ENCODE measurements at regions not wholly inside any gene's neighbourhood (a gene's known extent, or its start where the extent isn't known, plus 50 kb on each side); places are given as distances from the start of the nearest gene placed in this dataset.

DNA sequence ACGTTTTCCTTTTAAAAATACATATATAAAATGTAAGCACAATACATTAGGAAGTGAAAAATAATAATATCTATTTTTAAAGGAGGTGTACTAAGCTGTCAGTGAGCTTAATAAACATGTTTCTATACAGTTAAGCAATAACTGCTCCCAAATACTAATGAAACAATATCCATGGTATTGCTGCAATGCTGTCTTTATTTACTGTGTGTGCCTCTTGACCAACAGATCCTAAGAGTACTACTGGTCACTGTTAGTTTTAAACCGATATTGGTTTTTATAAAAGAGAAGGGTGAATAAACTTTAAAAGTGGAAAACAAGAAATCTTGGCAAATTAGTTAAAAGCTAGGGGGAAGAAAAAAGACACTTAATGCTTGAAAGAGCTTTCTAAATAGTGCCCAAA is 1029.0 kb downstream of the FSTL5 start:
- DNase-seq = no peak
- H3K27me3 ChIP-seq (ENCODE audit: control insufficient read depth, insufficient read depth, low read length) = no peaks in the 10 kb centered on the region
- H3K9me3 ChIP-seq (ENCODE audit: control insufficient read depth, low read depth, low read length) = peaks cover 18% of the 10 kb centered on the region
- H3K27ac ChIP-seq (ENCODE audit: low read length) = peak overlapping the region; percentile 68
- WGBS (ENCODE audit: insufficient coverage, low lambda C conversion rate) = 74% methylated on average over 2 of the region's 2 CpGs
- H3K4me3 ChIP-seq (ENCODE audit: low read length) = no peak overlapping the region
- H3K36me3 ChIP-seq (ENCODE audit: control insufficient read depth, insufficient read depth, low read length) = no peaks in the 10 kb centered on the region
- H3K4me1 ChIP-seq (ENCODE audit: control insufficient read depth, insufficient read depth, low read length) = peaks cover 9% of the 10 kb centered on the region

DNA sequence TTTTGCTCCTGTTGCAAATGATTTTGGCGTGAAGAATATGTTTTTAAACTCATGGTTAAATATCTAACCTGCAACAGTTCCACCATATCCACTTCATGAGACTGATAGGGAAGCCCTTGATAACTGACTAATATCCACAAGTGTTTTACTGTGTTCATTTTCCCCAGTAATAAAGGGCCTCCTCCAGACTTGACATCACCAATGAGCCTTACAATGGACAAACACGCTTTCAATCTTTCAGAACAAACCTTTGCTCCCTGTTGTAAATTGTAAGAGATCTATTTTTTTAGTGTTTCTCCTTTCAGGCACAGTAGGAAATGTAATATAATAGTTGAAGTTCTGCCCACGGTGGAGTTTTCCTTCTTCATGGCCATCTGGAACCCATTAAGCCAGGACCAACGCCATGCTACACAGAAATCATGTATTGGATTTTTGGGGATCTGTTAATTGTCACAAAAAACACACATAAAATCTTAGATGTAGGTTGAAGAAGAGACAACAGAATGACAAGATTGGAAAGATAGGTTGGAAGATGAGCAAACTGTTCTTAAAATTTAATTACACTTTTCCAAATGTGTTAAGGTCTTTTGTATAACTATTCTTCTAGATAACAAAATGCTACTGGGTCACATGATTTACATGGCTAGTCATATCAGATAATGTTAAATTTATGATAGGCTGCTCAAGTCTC is 1030.1 kb downstream of the FSTL5 start:
- H3K27ac ChIP-seq (ENCODE audit: low read length) = peak overlapping the region; percentile 68
- DNase-seq = peak; percentile 50 to 87
- H3K4me1 ChIP-seq (ENCODE audit: control insufficient read depth, insufficient read depth, low read length) = peaks cover 9% of the 10 kb centered on the region
- no CpG with 5 or more reads among the region's 4 CpGs for WGBS (ENCODE audit: insufficient coverage, low lambda C conversion rate)
- H3K4me3 ChIP-seq (ENCODE audit: low read length) = no peak overlapping the region
- no peaks in the 10 kb centered on the region for H3K36me3 ChIP-seq (ENCODE audit: control insufficient read depth, insufficient read depth, low read length)
- H3K27me3 ChIP-seq (ENCODE audit: control insufficient read depth, insufficient read depth, low read length) = no peaks in the 10 kb centered on the region
- peaks cover 10% of the 10 kb centered on the region for H3K9me3 ChIP-seq (ENCODE audit: control insufficient read depth, low read depth, low read length)

DNA sequence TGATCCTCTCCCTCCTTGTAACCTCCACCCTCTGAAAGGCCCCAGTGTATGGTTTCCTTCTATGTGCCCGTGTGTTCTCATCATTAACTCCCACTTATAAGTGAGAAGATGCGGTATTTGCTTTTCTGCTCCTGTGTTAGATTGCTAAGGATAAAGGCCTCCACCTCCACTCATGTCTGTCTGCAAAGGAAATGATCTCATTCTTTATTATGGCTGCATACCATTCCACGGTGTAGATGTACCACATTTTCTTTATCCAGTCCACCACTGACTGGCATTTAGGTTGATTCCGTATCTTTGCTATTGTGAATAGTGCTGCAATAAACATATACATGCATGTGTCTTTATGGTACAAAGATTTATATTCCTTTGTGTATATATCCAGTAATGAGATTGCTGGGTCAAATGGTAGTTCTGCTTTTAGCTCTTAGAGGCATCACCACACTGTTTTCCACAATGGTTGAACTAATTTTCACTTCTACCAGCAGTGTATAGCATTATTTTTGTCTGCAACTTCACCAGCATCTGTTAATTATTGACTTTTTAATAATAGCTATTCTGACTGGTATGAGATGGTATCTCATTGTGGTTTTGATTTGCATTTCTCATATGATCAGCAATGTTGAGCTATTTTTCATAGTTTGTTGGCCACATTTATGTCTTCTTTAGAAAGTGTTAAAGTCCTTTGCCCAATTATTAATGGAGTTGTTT is 1030.9 kb downstream of the FSTL5 start:
- peak in 1 of 2 donors; percentile 17 for DNase-seq
- Histone ChIP-seq H3K36me3 (ENCODE audit: control insufficient read depth, insufficient read depth, low read length) (no peaks in the 10 kb centered on the region), H3K4me3 (ENCODE audit: low read length) (no peak overlapping the region), H3K4me1 (ENCODE audit: control insufficient read depth, insufficient read depth, low read length) (peaks cover 9% of the 10 kb centered on the region), H3K27ac (ENCODE audit: low read length) (peak overlapping the region; percentile 8), H3K9me3 (ENCODE audit: control insufficient read depth, low read depth, low read length) (peaks cover 8% of the 10 kb centered on the region), H3K27me3 (ENCODE audit: control insufficient read depth, insufficient read depth, low read length) (no peaks in the 10 kb centered on the region)
- no CpG with 5 or more reads among the region's 4 CpGs for WGBS (ENCODE audit: insufficient coverage, low lambda C conversion rate)

DNA sequence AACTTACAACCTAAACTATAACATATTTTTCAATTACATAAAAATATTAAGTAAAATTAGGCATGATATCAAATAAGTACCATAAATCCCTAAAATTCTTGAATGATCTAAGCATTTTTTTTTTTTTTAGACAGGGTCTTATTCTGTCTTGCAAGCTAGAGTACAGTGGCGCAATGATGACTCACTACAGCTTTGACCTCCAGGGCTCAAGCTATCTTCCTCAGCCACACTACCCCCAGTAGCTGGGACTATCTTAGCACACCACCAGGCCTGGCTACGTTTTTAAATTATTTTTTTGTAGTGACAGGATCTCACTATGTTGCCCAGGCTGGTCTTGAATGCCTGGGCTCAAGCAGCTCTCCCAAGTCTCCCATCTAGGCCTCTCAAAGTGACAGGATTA is 1042.3 kb downstream of the FSTL5 start:
- H3K27ac ChIP-seq (ENCODE audit: low read length) = no peak overlapping the region
- H3K4me3 ChIP-seq (ENCODE audit: low read length) = no peak overlapping the region
- H3K9me3 ChIP-seq (ENCODE audit: control insufficient read depth, low read depth, low read length) = no peaks in the 10 kb centered on the region
- no peaks in the 10 kb centered on the region for H3K36me3 ChIP-seq (ENCODE audit: control insufficient read depth, insufficient read depth, low read length)
- no peaks in the 10 kb centered on the region for H3K4me1 ChIP-seq (ENCODE audit: control insufficient read depth, insufficient read depth, low read length)
- H3K27me3 ChIP-seq (ENCODE audit: control insufficient read depth, insufficient read depth, low read length) = no peaks in the 10 kb centered on the region
- WGBS (ENCODE audit: insufficient coverage, low lambda C conversion rate) = no CpG with 5 or more reads among the region's 2 CpGs
- no peak for DNase-seq

DNA sequence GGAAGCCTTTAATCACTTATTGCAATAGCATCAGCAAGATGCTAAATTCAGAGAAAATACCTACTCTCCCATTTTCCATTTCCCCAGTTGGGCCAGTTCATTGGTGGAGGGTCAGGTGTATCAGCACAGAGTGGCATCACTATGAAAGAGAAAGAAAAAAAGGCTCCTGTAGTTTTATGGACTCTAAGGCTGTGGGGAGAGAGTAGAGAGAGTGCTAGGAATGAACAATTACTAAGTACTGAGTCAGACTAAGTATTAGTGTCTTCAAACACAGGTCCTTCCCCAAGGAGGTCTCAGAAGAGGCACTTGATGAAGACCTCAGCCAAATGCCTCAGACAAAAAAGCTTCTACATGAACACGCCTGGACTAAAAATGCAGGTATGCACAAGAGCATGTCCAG is 1061.9 kb downstream of the FSTL5 start:
- H3K4me1 ChIP-seq (ENCODE audit: control insufficient read depth, insufficient read depth, low read length) = no peaks in the 10 kb centered on the region
- no peaks in the 10 kb centered on the region for H3K27me3 ChIP-seq (ENCODE audit: control insufficient read depth, insufficient read depth, low read length)
- DNase-seq = no peak
- no peak overlapping the region for H3K4me3 ChIP-seq (ENCODE audit: low read length)
- no peak overlapping the region for H3K27ac ChIP-seq (ENCODE audit: low read length)
- no CpG with 5 or more reads among the region's 1 CpG for WGBS (ENCODE audit: insufficient coverage, low lambda C conversion rate)
- no peaks in the 10 kb centered on the region for H3K36me3 ChIP-seq (ENCODE audit: control insufficient read depth, insufficient read depth, low read length)
- no peaks in the 10 kb centered on the region for H3K9me3 ChIP-seq (ENCODE audit: control insufficient read depth, low read depth, low read length)

DNA sequence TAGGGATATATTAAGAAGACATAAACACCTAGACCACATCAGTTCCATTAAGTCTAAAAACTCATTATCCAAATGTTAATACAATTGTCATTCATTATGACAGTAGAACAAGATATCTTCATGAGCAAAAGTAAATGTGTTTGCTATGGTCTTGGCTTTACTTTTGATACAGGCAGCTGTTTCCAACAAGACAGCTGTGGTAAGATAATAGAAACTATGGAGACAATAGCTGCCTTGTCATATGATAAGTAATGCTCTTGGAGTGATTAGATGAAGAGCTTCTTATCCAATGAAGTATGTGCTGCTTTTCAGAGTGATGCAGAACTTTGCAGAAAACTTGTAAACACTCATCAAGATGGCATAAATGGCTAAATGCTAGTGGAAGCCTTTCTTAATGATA is 1066.0 kb downstream of the FSTL5 start:
- no peaks in the 10 kb centered on the region for H3K4me1 ChIP-seq (ENCODE audit: control insufficient read depth, insufficient read depth, low read length)
- no peak for DNase-seq

DNA sequence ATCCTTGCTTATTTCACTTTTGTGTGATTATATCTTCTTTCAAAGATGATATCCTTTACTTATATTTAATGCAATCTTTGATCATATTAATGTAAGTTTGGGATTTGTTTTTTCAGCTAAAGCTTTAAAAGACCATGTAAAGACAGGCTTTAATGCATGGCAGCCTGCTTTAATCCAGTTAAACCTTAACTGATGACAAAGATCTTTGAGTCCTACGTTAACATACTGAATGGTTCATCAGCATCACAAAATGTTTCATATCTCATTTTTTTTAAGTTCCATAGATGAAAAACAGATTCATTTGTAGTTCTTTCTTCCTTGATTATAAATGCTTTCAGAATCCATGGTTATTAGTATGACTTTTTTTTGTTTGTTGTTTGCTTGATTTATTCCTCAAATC is 1102.8 kb downstream of the FSTL5 start:
- 40% methylated on average over 1 of the region's 1 CpG for WGBS (ENCODE audit: insufficient coverage, low lambda C conversion rate)
- Histone ChIP-seq H3K9me3 (ENCODE audit: control insufficient read depth, low read depth, low read length) (no peaks in the 10 kb centered on the region), H3K4me3 (ENCODE audit: low read length) (no peak overlapping the region), H3K27ac (ENCODE audit: low read length) (no peak overlapping the region), H3K36me3 (ENCODE audit: control insufficient read depth, insufficient read depth, low read length) (no peaks in the 10 kb centered on the region), H3K4me1 (ENCODE audit: control insufficient read depth, insufficient read depth, low read length) (no peaks in the 10 kb centered on the region), H3K27me3 (ENCODE audit: control insufficient read depth, insufficient read depth, low read length) (no peaks in the 10 kb centered on the region)
- DNase-seq = no peak

More for the DNA sequence above, 1066.0 kb downstream of the FSTL5 start:
- Histone ChIP-seq H3K27ac (ENCODE audit: low read length) (no peak overlapping the region), H3K4me3 (ENCODE audit: low read length) (no peak overlapping the region), H3K27me3 (ENCODE audit: control insufficient read depth, insufficient read depth, low read length) (no peaks in the 10 kb centered on the region), H3K9me3 (ENCODE audit: control insufficient read depth, low read depth, low read length) (no peaks in the 10 kb centered on the region), H3K36me3 (ENCODE audit: control insufficient read depth, insufficient read depth, low read length) (no peaks in the 10 kb centered on the region)

All from large intestine (tissue), 3 donors.